ENCODE measurements at regions not wholly inside any gene's neighbourhood (a gene's known extent, or its start where the extent isn't known, plus 50 kb on each side); places are given as distances from the start of the nearest gene placed in this dataset.
"Not testable (repeated sequence)": the region's sequence is repeated elsewhere in the genome, so short reads cannot be mapped to it uniquely, and the experiment has no call there.

DNA sequence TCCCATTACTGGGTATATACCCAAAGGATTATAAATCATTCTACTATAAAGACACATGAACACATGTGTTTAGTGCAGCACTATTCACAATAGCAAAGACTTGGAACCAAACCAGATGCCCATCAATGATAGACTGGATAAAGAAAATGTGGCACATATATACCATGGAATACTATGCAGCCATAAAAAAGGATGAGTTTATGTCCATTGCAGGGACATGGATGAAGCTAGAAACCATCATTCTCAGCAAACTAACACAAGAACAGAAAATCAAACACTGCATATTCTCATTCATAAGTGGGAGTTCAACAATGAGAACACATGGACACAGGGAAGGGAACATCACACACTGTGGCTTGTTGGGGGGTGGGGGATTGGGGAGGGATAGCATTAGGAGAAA, 225.2 kb upstream of the PRDM1 start:
- H3K9me3 Mint-ChIP-seq, H3K4me3 Mint-ChIP-seq, ATAC-seq, DNase-seq, POLR2A ChIA-PET, H3K27ac Mint-ChIP-seq: not testable (repeated sequence)
- peaks cover 0 to 12% (median 0%) of the 10 kb centered on the region in 3 donors for H3K36me3 Mint-ChIP-seq
- H3K4me1 Mint-ChIP-seq, result peaks cover 0 to 12% (median 0%) of the 10 kb centered on the region in 4 donors
- peaks cover 1 to 16% (median 11%) of the 10 kb centered on the region in 5 donors for H3K27me3 Mint-ChIP-seq

DNA sequence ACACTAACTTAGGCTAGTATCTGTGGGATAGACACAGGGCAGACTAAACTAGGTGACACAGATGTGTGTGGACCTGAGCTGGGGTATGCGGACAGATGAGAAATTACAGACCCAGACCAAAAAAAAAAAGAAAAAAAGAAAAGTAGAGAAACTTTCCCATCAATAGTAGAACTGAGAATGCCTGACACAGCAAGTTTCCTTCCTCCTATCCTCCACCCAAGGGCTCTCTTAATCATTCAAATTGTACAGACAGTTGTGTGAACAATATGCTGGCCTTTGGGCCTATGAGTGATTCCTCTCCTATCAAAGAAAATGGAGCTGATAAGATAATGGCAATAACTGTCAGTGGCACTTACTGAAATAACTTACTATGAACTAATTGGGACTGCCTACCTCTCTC, 226.7 kb upstream of the PRDM1 start:
- POLR2A ChIA-PET, result no interaction called here
- Mint-ChIP-seq H3K9me3 (peaks cover 0 to 9% (median 0%) of the 10 kb centered on the region in 9 donors), H3K4me3 (no peak overlapping the region), H3K36me3 (peaks cover 0 to 12% (median 2%) of the 10 kb centered on the region in 3 donors), H3K27ac (no peak overlapping the region), H3K27me3 (peaks cover 1 to 15% (median 6%) of the 10 kb centered on the region in 5 donors), H3K4me1 (peaks cover 0 to 12% (median 0%) of the 10 kb centered on the region in 4 donors)
- DNase-seq (no peak), ATAC-seq (no peak)

DNA sequence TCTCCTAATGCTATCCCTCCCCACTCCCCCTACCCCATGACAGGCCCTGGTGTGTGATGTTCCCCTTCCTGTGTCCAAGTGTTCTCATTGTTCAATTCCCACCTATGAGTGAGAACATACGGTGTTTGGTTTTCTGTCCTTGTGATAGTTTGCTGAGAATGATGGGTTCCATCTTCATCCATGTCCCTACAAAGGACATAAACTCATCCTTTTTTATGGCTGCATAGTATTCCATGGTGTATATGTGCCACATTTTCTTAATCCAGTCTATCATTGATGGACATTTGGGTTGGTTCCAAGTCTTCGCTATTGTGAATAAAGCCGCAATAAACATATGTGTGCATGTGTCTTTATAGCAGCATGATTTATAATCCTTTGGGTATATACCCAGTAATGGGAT, 227.5 kb upstream of the PRDM1 start:
- H3K27me3 Mint-ChIP-seq, result peaks cover 0 to 13% (median 6%) of the 10 kb centered on the region in 5 donors
- ATAC-seq, H3K9me3 Mint-ChIP-seq, POLR2A ChIA-PET, H3K4me3 Mint-ChIP-seq, DNase-seq, H3K27ac Mint-ChIP-seq: not testable (repeated sequence)
- peaks cover 0 to 12% (median 0%) of the 10 kb centered on the region in 4 donors for H3K4me1 Mint-ChIP-seq
- H3K36me3 Mint-ChIP-seq, result peaks cover 0 to 12% (median 2%) of the 10 kb centered on the region in 3 donors

DNA sequence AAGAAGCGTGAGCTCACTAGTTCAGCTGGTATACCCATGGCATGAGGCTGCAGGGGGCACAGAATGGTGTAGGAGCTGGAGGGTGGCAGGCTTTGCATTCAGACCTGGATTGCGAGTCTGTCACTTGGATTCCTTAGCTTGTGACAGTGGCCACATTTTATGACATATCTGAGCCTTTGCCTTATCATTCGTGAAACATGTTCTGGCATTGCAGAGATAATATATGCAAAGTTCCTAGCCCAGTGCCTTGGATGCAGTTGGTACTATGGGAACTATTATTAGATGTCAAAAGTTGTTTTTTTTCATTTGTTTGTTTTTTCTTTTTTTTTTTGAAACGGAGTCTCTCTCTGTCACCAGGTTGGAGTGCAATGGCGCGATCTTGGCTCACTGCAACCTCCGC, 230.7 kb upstream of the PRDM1 start:
- no peak for DNase-seq
- no peak for ATAC-seq
- peaks cover 0 to 10% (median 6%) of the 10 kb centered on the region in 5 donors for H3K27me3 Mint-ChIP-seq
- peaks cover 0 to 12% (median 2%) of the 10 kb centered on the region in 3 donors for H3K36me3 Mint-ChIP-seq
- H3K4me1 Mint-ChIP-seq, result no peaks in the 10 kb centered on the region
- no peak overlapping the region for H3K27ac Mint-ChIP-seq
- peaks cover 0 to 9% (median 0%) of the 10 kb centered on the region in 9 donors for H3K9me3 Mint-ChIP-seq
- no peak overlapping the region for H3K4me3 Mint-ChIP-seq
- POLR2A ChIA-PET, result no interaction called here

DNA sequence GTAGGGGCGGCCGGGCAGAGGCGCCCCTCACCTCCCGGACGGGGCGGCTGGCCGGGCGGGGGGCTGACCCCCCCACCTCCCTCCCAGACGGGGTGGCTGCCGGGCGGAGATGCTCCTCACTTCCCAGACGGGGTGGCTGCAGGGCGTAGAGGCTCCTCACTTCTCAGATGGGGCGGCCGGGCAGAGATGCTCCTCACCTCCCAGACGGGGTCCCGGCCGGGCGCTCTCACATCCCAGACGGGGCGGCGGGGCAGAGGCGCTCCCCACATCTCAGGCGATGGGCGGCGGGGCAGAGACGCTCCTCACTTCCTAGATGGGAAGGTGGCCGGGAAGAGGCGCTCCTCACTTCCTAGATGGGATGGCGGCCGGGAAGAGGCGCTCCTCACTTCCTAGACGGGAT, 232.2 kb upstream of the PRDM1 start:
- POLR2A ChIA-PET, H3K9me3 Mint-ChIP-seq, ATAC-seq, H3K36me3 Mint-ChIP-seq, DNase-seq, H3K4me3 Mint-ChIP-seq, H3K27ac Mint-ChIP-seq, H3K4me1 Mint-ChIP-seq: not testable (repeated sequence)
- peaks cover 0 to 15% (median 4%) of the 10 kb centered on the region in 5 donors for H3K27me3 Mint-ChIP-seq

DNA sequence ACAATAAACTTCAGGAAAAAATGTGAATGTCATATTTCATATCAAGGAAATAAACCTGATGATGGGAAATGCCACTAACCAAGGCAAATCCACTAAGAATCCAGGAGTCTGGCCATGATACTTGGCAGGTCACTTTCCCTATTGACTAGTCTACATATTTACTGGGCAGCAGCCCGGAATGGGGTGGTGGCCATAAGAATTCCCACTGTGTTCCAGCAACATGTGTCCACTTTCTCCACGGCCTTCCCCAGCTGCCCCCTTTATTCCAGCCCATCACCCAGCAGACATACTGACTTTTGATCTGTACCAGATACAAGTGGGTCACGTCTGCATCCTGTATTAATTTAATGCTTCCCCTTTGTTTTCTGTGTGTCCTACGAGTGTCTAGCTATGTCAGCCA, 234.5 kb upstream of the PRDM1 start:
- peaks cover 0 to 5% (median 2%) of the 10 kb centered on the region in 3 donors for H3K36me3 Mint-ChIP-seq
- peaks cover 0 to 4% (median 0%) of the 10 kb centered on the region in 9 donors for H3K9me3 Mint-ChIP-seq
- H3K27me3 Mint-ChIP-seq, result peaks cover 0 to 13% (median 4%) of the 10 kb centered on the region in 5 donors
- no peak overlapping the region for H3K4me3 Mint-ChIP-seq
- no peak for DNase-seq
- peaks cover 0 to 3% (median 0%) of the 10 kb centered on the region in 4 donors for H3K4me1 Mint-ChIP-seq
- H3K27ac Mint-ChIP-seq, result no peak overlapping the region
- no peak for ATAC-seq
- POLR2A ChIA-PET, result no interaction called here

DNA sequence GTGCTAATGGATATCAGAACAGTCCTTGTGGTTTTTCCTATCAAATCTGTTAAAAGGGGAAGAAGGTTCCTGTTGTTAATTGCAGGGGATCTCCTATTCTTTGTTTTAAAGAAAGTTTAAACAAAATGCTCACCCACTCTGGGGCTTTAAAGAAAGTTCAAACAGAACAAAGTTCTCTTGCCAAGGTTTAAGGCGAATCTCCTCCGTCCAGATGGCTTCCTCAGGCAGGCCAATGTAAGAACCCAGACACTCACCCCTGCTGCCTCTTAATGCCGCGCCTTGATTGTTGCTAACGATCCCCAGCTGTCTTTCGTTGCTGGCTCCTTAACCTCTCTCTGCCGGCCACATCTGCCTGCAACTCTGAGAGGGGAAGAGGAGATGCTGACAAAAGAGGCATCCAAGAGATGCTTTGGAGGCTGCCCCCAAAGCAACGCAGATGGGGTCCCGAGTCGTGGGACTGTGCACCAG, 235.0 kb upstream of the PRDM1 start:
- DNase-seq (no peak), ATAC-seq (no peak)
- POLR2A ChIA-PET, result no interaction called here
- peaks cover 0 to 1% (median 0%) of the 10 kb centered on the region in 9 donors for H3K9me3 Mint-ChIP-seq
- peaks cover 0 to 2% (median under 1%) of the 10 kb centered on the region in 3 donors for H3K36me3 Mint-ChIP-seq
- peaks cover 0 to 3% (median 0%) of the 10 kb centered on the region in 4 donors for H3K4me1 Mint-ChIP-seq
- H3K27ac Mint-ChIP-seq, result no peak overlapping the region
- H3K4me3 Mint-ChIP-seq, result no peak overlapping the region
- peaks cover 0 to 9% (median 2%) of the 10 kb centered on the region in 5 donors for H3K27me3 Mint-ChIP-seq

DNA sequence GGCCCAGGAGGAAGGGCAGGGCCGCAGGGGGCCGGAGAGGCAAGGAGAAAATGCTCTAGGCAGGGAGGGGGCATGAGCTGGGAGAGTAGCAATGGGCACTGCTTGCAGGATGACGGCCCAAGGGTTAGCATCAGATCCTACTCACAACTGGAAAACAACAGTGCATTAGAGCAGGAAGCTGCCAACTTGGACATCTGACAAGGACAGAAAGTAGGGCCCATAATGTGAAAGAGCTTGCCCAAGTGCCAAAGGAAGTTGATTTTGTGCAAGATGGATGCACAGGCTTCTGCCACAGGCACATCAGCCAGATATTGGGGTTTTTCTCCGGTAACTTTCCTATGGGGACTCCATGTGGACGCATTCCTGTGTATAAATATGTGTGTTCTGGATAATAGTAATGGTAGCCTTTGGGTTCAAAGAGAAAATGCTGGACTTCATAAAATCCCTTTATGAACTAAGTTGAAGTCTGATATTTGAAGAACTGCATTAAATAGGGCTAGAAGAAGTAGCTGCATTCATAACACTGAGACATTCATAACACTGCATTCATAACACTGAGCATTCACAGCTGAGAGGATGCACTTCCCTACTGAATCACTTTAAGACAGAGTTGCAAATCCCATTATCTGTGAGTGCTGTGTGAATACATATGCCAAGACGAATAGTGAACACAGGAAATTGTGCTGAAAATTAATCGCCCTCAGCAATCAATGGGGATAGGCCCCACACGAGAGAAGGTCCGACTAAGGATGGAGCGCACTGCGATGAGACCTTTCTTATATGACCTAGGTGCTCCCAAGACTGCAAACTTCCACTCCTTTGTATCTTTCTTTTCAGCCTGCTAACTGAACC, 235.6 kb upstream of the PRDM1 start:
- POLR2A ChIA-PET, result no interaction called here
- H3K4me3 Mint-ChIP-seq, result no peak overlapping the region
- ATAC-seq (no peak), DNase-seq (no peak)
- peaks cover 0 to 3% (median 0%) of the 10 kb centered on the region in 4 donors for H3K4me1 Mint-ChIP-seq
- peaks cover 0 to 8% (median 2%) of the 10 kb centered on the region in 5 donors for H3K27me3 Mint-ChIP-seq
- H3K36me3 Mint-ChIP-seq, result peaks cover 0 to 2% (median 0%) of the 10 kb centered on the region in 3 donors
- no peak overlapping the region for H3K27ac Mint-ChIP-seq
- no peaks in the 10 kb centered on the region for H3K9me3 Mint-ChIP-seq

DNA sequence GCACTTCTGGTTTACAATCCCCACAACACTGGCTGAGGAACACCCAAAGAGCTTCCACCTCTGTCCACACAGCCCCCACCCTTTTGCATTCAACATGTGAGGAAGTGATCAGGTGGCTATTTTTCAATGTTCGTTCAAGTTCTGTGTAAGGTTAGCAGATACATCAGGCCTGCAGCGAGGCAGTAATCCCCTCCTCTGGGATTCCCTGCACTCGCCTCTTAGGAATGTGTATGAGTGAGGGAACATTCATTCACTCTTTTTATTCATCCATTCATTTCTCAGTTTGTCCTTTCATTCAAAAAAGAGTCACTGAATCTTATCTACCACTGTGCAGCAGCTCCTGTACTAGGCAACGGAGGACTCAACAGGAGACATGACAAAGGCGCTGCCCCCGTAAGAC, 236.4 kb upstream of the PRDM1 start:
- no peak overlapping the region for H3K4me3 Mint-ChIP-seq
- DNase-seq (no peak), ATAC-seq (no peak)
- H3K27ac Mint-ChIP-seq, result no peak overlapping the region
- H3K9me3 Mint-ChIP-seq, result no peaks in the 10 kb centered on the region
- peaks cover 0 to 8% (median 2%) of the 10 kb centered on the region in 5 donors for H3K27me3 Mint-ChIP-seq
- peaks cover 0 to 3% (median 0%) of the 10 kb centered on the region in 4 donors for H3K4me1 Mint-ChIP-seq
- no peaks in the 10 kb centered on the region for H3K36me3 Mint-ChIP-seq
- POLR2A ChIA-PET, result no interaction called here

DNA sequence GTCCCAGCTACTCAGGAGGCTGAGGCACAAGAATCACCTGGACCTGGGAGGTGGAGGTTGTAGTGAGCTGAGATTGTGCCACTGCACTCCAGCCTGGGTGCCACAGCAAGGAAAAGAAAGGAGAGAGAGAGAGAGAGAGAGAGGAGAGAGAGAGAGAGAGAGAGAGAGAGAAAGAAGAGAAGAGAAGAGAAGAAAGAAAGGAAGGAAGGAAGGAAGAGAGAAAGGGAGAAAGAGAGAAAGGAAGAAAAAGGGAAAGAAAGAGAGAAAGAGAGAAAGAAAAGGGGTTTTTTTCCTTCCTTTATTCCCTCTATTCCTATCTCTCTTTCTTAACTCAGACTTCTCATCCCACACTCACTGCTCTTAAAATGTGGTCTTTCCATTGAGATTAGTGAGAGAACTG, 238.7 kb upstream of the PRDM1 start:
- ATAC-seq, result no peak
- Mint-ChIP-seq H3K27me3 (peaks cover 0 to 8% (median 2%) of the 10 kb centered on the region in 5 donors), H3K4me1 (peaks cover 0 to 3% (median 0%) of the 10 kb centered on the region in 4 donors), H3K27ac (no peak overlapping the region), H3K36me3 (no peaks in the 10 kb centered on the region), H3K9me3 (no peaks in the 10 kb centered on the region), H3K4me3 (no peak overlapping the region)
- no peak for DNase-seq
- POLR2A ChIA-PET, result no interaction called here

DNA sequence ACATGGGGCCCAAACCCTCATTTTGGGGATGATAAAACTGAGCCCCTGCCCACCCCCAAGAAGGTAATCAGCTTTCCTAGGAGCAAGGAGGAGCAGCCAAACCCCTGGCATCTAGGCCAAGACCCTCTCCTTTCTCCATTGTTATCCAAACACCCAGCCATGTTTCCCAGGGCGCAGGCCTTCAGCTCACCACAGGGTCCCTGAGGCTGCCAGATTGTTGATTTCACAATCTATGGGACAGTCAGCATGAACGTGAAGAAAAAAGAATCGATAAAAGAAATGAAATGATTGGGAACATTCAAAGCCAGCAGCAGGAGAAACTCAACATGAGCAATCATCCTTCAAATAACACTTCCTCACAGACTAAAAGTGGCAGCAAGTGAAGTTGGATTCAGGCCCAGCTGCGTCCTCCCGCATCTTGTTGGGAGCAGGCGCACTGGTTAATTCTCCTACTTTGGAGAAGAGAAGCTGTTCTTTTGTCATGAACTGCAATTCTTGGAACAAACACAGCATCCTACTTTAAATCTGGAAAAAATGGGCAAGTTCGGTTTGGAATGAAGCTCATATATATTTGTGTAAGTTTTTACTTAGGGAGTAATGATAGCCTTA, 241.8 kb upstream of the PRDM1 start:
- no peaks in the 10 kb centered on the region for H3K36me3 Mint-ChIP-seq
- POLR2A ChIA-PET, result no interaction called here
- no peak overlapping the region for H3K4me3 Mint-ChIP-seq
- no peak overlapping the region for H3K27ac Mint-ChIP-seq
- H3K9me3 Mint-ChIP-seq, result peaks cover 0 to 6% (median 0%) of the 10 kb centered on the region in 9 donors
- ATAC-seq, result no peak
- no peak for DNase-seq
- H3K4me1 Mint-ChIP-seq, result no peaks in the 10 kb centered on the region
- H3K27me3 Mint-ChIP-seq, result peaks cover 0 to 4% (median 0%) of the 10 kb centered on the region in 5 donors

DNA sequence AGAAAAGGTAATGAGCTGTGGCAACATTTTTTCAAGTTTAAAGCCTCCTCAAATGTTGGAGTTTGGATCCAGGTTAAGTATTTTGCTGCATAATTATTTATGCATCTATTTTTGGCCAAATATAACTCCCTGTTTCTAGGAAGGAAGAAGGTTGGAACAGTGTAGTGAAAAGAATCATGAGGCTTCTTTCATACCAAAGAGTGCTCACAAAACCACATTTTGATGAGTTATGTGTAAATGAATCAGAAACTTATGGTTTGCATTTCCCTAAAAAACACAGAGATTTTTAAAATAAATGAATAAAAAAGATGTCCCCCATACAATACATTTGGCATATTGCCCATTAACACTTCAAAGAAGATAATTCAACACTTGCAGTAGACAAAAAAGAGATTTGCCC, 246.9 kb upstream of the PRDM1 start:
- H3K27me3 Mint-ChIP-seq, result peaks cover 0 to 8% (median 0%) of the 10 kb centered on the region in 5 donors

DNA sequence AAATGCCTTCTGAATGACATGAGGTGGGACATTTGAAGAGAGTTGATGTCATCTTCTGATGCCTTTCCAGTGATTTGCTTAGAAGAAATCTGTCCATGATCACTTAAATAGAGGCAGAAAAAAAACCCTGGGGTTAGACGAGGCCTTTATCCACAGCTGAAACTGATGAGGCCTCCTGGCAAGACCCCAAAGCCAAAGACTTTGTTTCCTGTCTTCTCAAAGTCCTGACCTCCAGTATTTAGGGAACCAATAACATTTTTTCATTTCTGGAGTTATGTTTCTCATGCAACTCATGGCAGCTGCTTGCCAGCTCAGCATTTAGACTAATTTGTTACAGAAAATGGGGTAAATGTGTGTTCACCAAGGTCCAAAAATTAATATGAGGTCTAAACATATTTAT, 248.0 kb upstream of the PRDM1 start:
- peaks cover 0 to 6% (median 0%) of the 10 kb centered on the region in 9 donors for H3K9me3 Mint-ChIP-seq
- peaks cover 0 to 10% (median 0%) of the 10 kb centered on the region in 4 donors for H3K4me1 Mint-ChIP-seq
- DNase-seq (no peak), ATAC-seq (no peak)
- H3K27me3 Mint-ChIP-seq, result peaks cover 0 to 8% (median 0%) of the 10 kb centered on the region in 5 donors
- no peak overlapping the region for H3K4me3 Mint-ChIP-seq
- POLR2A ChIA-PET, result no interaction called here
- H3K36me3 Mint-ChIP-seq, result no peaks in the 10 kb centered on the region
- peak overlapping the region in 1 of 10 donors; percentile 26 for H3K27ac Mint-ChIP-seq

More for the DNA sequence above, 246.9 kb upstream of the PRDM1 start:
- peaks cover 0 to 8% (median 0%) of the 10 kb centered on the region in 4 donors for H3K4me1 Mint-ChIP-seq
- H3K9me3 Mint-ChIP-seq, result peaks cover 0 to 6% (median 0%) of the 10 kb centered on the region in 9 donors
- no peak overlapping the region for H3K4me3 Mint-ChIP-seq
- ATAC-seq, result no peak
- no peak overlapping the region for H3K27ac Mint-ChIP-seq
- H3K36me3 Mint-ChIP-seq, result no peaks in the 10 kb centered on the region
- no peak for DNase-seq
- POLR2A ChIA-PET, result no interaction called here
